ENCODE measurements at regions not wholly inside any gene's neighbourhood (a gene's known extent, or its start where the extent isn't known, plus 50 kb on each side); places are given as distances from the start of the nearest gene placed in this dataset.

DNA sequence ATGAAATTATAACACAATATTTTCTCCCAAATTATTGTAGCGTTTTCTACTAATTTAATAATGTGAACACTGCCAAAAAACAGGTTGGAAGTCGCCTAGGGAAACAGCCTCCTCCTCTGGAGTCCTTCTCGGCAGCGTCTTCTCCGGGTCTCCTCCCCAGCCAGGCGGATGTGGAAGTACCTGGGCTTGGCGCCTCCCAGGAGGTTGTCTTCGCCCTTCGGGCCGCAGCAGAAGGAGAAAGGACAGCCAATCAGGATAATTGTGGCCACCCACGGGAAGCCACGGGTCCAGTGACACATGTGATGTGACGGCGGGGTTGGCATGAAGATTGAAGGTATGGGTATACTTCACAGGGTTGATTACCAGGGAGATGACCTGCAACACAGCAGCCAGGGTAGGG, 491.2 kb downstream of the PYDC2 start:
- H3K27me3 Mint-ChIP-seq (ENCODE audit: low read depth in 3 of 3), result peaks cover 0 to 2% (median 2%) of the 10 kb centered on the region in 3 donors
- H3K4me3 Mint-ChIP-seq, result no peak overlapping the region
- H3K9me3 Mint-ChIP-seq, result peaks cover 6 to 35% (median 14%) of the 10 kb centered on the region in 6 donors
- no peak for DNase-seq
- no peak overlapping the region for H3K27ac Mint-ChIP-seq
- no peaks in the 10 kb centered on the region for H3K36me3 Mint-ChIP-seq
- H3K4me1 Mint-ChIP-seq, result no peaks in the 10 kb centered on the region

DNA sequence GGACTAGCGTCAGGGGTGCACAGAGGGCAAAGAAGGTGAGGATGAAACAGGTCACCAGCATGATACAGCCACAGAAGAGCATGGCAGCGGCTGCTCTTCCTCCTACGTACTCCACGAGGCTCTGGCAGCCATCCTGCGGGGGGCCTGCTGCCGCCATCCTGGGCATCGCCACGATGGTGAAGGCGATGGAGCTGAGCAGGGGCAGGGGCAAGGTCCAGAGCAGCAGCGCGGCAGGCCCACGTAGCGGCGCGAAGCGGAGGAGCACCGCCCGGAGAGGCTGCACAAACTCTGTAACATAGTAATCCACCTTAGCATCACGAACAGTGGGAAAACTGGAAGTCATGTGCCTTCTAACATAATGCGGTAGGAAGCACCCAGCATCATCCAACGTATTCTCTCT, 491.6 kb downstream of the PYDC2 start:
- Mint-ChIP-seq H3K27me3 (ENCODE audit: low read depth in 3 of 3) (peaks cover 0 to 2% (median 2%) of the 10 kb centered on the region in 3 donors), H3K9me3 (peaks cover 6 to 31% (median 11%) of the 10 kb centered on the region in 6 donors), H3K27ac (no peak overlapping the region), H3K36me3 (no peaks in the 10 kb centered on the region), H3K4me3 (no peak overlapping the region), H3K4me1 (no peaks in the 10 kb centered on the region)
- DNase-seq, result no peak

DNA sequence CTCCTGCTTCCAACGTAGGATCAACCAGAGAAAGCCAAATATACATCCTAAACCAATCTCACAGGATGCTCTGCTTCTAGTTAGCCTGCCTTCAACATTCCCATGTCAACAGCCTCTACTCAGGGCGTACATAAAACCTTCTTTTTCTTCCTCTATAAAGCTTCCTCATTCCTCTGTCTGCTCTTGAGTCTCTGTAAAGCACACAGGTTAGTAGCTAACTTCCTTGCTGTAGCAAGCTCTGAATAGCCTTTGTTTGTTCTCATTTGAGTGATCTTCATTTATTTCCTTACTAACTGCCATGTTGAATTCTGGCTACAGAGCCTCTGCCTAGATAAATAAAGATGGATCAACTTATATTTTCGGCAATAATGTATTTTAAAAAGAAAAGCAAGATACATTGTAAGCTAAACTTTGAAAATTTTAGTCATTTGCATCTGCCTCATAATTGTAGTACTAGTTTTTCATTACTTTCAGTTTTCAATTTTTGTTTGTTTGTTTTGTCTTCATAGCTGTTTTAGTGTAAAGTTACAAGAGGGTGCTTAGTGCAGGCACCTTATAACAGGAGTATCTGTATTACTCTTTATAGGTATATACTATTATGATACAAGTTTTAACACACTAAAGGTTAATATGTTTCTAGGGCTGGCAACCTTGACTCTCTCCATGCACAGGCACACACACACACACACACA, 498.2 kb downstream of the PYDC2 start:
- peaks cover 6 to 20% (median 11%) of the 10 kb centered on the region in 6 donors for H3K9me3 Mint-ChIP-seq
- no peak overlapping the region for H3K4me3 Mint-ChIP-seq
- H3K36me3 Mint-ChIP-seq, result no peaks in the 10 kb centered on the region
- no peak overlapping the region for H3K27ac Mint-ChIP-seq
- H3K4me1 Mint-ChIP-seq, result no peaks in the 10 kb centered on the region
- DNase-seq, result no peak
- peaks cover 0 to 1% (median 0%) of the 10 kb centered on the region in 3 donors for H3K27me3 Mint-ChIP-seq (ENCODE audit: low read depth in 3 of 3)

DNA sequence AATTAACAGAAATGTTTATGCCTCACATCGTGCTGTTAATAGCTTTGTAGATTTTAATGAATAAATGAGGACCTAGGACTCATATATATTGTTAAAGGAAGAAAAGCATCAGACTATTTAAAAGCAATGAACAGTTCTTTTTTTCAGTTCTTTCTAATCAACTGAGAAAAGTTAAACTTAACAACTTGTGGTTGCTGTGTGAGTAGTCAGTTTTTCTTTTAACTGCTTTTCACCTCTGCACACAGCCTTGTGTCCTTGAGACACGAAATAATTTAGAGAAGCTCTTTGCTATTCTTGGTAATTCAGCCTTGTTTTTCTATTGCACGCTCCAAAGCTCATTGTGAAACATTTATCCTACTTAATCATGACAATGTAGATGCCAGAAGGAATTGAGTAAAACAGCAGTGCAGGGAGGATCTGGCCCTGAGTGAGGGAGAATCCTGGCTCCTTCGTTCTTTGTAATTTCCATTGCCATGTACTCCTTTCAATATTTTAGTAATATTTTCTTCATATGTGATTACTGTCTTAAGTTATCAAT, 499.0 kb downstream of the PYDC2 start:
- no peak for DNase-seq
- no peak overlapping the region for H3K27ac Mint-ChIP-seq
- H3K4me1 Mint-ChIP-seq, result no peaks in the 10 kb centered on the region
- peaks cover 5 to 20% (median 11%) of the 10 kb centered on the region in 6 donors for H3K9me3 Mint-ChIP-seq
- peaks cover 0 to 1% (median 0%) of the 10 kb centered on the region in 3 donors for H3K27me3 Mint-ChIP-seq (ENCODE audit: low read depth in 3 of 3)
- no peak overlapping the region for H3K4me3 Mint-ChIP-seq
- H3K36me3 Mint-ChIP-seq, result no peaks in the 10 kb centered on the region

DNA sequence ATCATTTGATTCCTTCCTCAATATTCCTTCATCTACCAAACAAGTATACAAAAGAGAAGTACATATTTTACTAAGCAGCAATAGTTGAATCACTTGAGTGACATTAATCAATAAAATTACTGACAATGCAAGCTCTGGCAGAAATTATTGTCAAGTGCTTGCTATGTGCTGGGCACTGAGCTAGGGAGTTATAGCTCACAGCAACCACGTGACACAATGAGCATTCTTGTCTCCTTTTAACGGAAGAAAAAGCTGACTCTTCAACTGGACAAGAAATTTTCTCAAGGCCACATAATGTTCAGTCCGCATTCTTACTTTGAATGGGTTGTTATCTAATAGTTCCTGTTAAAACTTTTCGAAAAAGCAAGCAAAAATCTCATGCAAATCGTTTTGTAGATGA, 500.1 kb downstream of the PYDC2 start:
- H3K27ac Mint-ChIP-seq, result no peak overlapping the region
- H3K4me3 Mint-ChIP-seq, result no peak overlapping the region
- no peak for DNase-seq
- no peaks in the 10 kb centered on the region for H3K36me3 Mint-ChIP-seq
- peaks cover 0 to 1% (median 0%) of the 10 kb centered on the region in 3 donors for H3K27me3 Mint-ChIP-seq (ENCODE audit: low read depth in 3 of 3)
- peaks cover 0 to 17% (median 8%) of the 10 kb centered on the region in 6 donors for H3K9me3 Mint-ChIP-seq
- H3K4me1 Mint-ChIP-seq, result no peaks in the 10 kb centered on the region

DNA sequence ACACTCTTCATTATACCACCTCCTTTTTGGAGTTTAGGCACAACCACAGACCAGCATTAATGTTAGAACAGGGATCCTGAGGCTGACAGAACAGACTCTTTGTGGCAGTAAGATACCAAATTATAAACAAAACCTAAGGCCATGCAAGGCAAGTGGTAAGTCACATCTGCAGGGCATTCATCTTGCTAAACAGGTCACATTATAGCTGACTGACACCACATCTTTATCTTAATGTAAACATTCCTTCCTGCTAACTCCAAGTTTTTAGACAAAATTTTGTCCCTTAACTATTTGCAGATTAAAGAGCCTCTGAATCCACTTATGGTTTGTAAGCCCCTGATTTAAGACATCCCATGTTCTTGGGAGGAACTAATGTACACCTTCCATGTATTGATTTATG, 500.6 kb downstream of the PYDC2 start:
- no peak overlapping the region for H3K27ac Mint-ChIP-seq
- peaks cover 0 to 17% (median 7%) of the 10 kb centered on the region in 6 donors for H3K9me3 Mint-ChIP-seq
- H3K4me1 Mint-ChIP-seq, result no peaks in the 10 kb centered on the region
- no peak overlapping the region for H3K4me3 Mint-ChIP-seq
- H3K36me3 Mint-ChIP-seq, result no peaks in the 10 kb centered on the region
- no peak for DNase-seq
- peaks cover 0 to 1% (median 0%) of the 10 kb centered on the region in 3 donors for H3K27me3 Mint-ChIP-seq (ENCODE audit: low read depth in 3 of 3)

DNA sequence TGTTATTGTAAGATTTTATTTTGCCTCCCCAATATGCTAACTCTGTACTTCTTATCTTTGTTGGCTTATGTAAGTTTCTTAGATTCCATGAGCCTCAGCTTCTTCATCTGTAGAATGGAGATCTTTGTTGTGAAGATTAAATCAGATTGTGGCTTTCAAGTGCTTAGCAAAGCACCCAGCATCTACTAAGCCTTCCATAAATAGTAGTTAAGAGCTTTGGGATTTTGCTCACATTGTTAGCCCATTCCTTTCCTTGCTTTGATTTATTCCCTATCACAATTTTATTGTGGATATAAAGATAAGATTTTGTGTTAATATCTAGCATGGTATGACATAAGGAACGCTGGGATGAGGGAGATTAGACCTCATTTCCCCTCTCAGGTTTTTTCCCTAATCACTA, 501.4 kb downstream of the PYDC2 start:
- no peak overlapping the region for H3K4me3 Mint-ChIP-seq
- no peak for DNase-seq
- H3K27me3 Mint-ChIP-seq (ENCODE audit: low read depth in 3 of 3), result peaks cover 0 to 1% (median 0%) of the 10 kb centered on the region in 3 donors
- peaks cover 0 to 17% (median 7%) of the 10 kb centered on the region in 6 donors for H3K9me3 Mint-ChIP-seq
- H3K36me3 Mint-ChIP-seq, result no peaks in the 10 kb centered on the region
- no peak overlapping the region for H3K27ac Mint-ChIP-seq
- no peaks in the 10 kb centered on the region for H3K4me1 Mint-ChIP-seq

DNA sequence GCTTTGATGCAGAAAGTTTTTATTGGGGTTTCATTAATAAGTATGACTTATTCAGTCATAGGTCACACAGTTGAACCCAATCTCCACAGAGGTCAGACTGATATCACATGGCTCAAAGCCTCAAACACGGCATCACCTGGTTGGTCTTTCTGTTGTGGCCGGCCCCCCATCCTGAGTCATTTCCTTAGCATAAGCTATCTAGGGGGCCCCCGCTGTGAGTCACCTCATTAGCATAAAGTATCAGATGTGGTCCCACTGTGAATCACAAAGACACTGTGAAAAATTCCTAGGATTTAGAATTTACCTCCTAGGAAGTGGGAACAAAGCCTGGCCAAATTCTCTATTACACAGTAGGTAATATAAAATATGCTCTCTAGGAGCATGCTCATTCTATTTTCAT, 502.2 kb downstream of the PYDC2 start:
- Mint-ChIP-seq H3K9me3 (peaks cover 3 to 23% (median 8%) of the 10 kb centered on the region in 6 donors), H3K4me3 (no peak overlapping the region), H3K36me3 (no peaks in the 10 kb centered on the region), H3K27ac (no peak overlapping the region), H3K27me3 (ENCODE audit: low read depth in 3 of 3) (peaks cover 0 to 1% (median 0%) of the 10 kb centered on the region in 3 donors), H3K4me1 (no peaks in the 10 kb centered on the region)
- no peak for DNase-seq

DNA sequence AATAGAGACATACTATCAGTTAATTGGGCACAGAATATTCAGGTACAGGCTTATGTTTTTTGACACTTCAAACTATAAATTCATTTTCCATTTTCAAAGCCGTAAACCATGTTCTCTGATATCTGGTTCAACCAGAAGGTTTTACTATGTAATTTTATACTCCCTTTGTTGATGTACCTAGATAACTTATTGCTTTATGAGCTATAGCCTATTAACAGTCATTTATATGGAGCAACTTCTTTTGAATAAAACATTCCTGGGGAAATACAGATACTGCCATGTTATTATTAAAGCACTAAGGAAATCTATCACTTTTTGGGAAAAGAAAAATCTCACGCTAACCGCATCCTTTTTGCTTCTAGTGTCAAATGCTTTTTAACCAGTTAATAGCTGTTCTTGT, 505.6 kb downstream of the PYDC2 start:
- no peak overlapping the region for H3K4me3 Mint-ChIP-seq
- peaks cover 3 to 26% (median 11%) of the 10 kb centered on the region in 6 donors for H3K9me3 Mint-ChIP-seq
- no peaks in the 10 kb centered on the region for H3K36me3 Mint-ChIP-seq
- H3K4me1 Mint-ChIP-seq, result no peaks in the 10 kb centered on the region
- H3K27me3 Mint-ChIP-seq (ENCODE audit: low read depth in 3 of 3), result peaks cover 0 to 1% (median 0%) of the 10 kb centered on the region in 3 donors
- DNase-seq, result no peak
- no peak overlapping the region for H3K27ac Mint-ChIP-seq

DNA sequence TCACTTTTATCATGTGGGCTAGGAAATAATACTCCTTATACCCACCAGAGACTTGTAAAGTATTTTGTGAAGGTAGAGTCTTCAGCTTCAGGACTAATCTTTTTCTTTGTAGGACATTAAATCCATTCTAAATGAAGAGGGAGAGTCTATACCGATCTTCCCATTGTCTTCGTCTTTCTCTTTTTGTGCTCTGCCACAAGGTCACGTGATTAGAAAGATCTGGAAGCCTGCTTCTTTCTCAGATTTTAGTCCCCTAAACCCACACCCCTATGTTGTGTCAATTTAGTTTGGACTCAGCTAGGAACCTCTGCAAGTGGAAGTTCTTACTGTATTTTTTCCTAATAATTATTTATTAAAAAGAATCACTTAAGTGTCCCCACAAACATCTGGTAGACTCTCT, 507.3 kb downstream of the PYDC2 start:
- Mint-ChIP-seq H3K4me3 (no peak overlapping the region), H3K36me3 (no peaks in the 10 kb centered on the region), H3K9me3 (peaks cover 3 to 24% (median 8%) of the 10 kb centered on the region in 6 donors), H3K27ac (no peak overlapping the region), H3K27me3 (ENCODE audit: low read depth in 3 of 3) (no peaks in the 10 kb centered on the region), H3K4me1 (no peaks in the 10 kb centered on the region)
- DNase-seq, result no peak

DNA sequence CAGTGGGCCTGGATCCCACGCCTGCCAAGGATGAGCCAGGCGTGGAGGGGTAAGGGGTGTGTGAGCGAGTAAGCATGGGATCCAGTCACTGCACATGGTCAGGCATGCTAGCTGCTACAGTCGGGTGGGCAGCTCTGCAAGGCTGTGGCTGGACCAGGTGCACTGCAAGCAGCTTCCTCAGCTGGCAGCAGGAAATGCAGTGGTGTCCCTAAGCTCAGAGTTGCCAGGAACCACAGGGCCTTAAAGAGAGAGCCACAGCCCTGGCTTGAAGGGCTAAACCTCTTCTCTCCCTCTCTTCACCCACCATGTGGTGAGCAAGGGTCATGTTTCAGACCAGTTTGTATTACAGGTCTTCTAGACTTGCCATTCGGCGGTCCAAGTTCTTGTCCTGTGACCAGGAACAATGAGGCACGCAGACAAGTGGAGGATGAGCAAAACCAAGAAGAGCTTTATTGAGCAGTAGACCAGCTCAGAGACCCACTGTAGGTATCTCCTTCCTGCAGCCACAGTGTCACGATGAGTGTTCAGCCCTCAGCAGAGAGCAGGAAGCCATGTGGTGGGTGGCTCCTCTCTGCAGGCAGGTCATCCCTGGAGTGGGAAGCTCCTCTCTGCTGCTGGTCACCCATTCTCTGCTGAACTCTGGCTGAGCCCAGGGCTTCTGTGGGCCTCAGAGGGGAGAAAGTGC, 511.9 kb downstream of the PYDC2 start:
- H3K4me1 Mint-ChIP-seq, result no peaks in the 10 kb centered on the region
- H3K4me3 Mint-ChIP-seq, result no peak overlapping the region
- no peaks in the 10 kb centered on the region for H3K36me3 Mint-ChIP-seq
- no peaks in the 10 kb centered on the region for H3K27me3 Mint-ChIP-seq (ENCODE audit: low read depth in 3 of 3)
- peaks cover 10 to 44% (median 20%) of the 10 kb centered on the region in 6 donors for H3K9me3 Mint-ChIP-seq
- DNase-seq, result no peak
- H3K27ac Mint-ChIP-seq, result no peak overlapping the region

DNA sequence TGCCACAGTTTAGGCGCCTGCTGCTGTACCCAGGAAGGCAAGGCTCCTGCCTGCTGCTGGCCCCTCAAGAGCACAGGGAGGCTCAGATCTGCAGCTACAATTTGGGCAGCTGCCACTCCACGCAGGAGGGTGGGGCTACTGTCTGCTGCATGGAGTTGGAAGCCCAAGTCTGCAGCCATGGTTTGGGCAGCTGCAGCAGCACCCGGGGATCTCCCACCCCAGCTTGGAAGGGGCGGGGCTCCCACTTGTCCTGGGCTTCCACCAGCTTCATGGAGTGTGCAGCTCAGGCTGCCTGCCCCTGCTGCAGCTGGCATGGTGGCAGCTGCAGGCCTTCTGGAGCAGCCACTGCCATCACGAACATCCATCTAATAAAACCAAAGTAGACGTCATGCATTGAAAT, 512.9 kb downstream of the PYDC2 start:
- Mint-ChIP-seq H3K9me3 (peaks cover 12 to 44% (median 20%) of the 10 kb centered on the region in 6 donors), H3K4me3 (no peak overlapping the region), H3K36me3 (no peaks in the 10 kb centered on the region), H3K27ac (no peak overlapping the region), H3K4me1 (no peaks in the 10 kb centered on the region), H3K27me3 (ENCODE audit: low read depth in 3 of 3) (no peaks in the 10 kb centered on the region)
- no peak for DNase-seq

DNA sequence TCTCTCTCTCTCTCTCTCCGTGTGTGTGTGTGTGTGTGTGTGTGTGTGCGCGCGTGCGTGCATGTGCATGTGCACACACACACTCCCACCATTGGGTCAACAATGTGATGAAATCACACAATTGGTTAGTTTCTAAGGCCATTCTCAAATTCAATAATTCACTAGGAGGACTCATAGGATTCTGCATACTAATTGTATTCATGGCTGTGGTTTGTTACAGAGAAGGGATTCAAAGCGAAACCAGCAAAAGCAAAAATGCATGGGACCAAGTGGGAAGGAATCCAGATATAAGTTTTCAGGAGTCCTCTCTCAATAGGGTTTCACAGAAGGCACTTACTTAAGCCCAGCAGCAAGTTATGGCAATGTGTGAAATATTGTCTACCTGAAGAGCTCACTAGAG, 515.0 kb downstream of the PYDC2 start:
- Mint-ChIP-seq H3K27me3 (ENCODE audit: low read depth in 3 of 3) (no peaks in the 10 kb centered on the region), H3K27ac (no peak overlapping the region), H3K36me3 (no peaks in the 10 kb centered on the region), H3K9me3 (peaks cover 10 to 50% (median 30%) of the 10 kb centered on the region in 6 donors), H3K4me3 (no peak overlapping the region), H3K4me1 (no peaks in the 10 kb centered on the region)
- no peak for DNase-seq

DNA sequence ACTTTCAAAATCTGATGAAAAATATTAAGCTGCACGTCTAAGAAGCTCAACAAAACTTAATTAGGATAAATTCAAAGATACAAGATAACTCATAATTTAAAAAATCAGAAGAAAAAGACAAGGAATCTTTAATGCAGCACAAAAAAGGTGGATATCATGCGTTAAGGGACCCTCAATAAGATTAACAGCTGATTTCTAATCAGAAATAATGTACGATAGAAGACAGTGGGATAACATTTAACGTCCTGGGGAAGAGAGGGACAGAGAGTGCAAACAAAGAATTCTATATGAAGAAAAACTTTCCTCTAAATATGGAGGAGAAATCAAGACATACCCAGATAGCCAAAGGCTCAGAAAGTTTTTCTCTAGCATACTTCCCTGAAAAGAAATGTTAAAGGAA, 519.5 kb downstream of the PYDC2 start:
- Mint-ChIP-seq H3K4me3 (no peak overlapping the region), H3K4me1 (no peaks in the 10 kb centered on the region), H3K27me3 (ENCODE audit: low read depth in 3 of 3) (no peaks in the 10 kb centered on the region), H3K9me3 (peaks cover 8 to 40% (median 20%) of the 10 kb centered on the region in 6 donors), H3K27ac (no peak overlapping the region), H3K36me3 (no peaks in the 10 kb centered on the region)
- no peak for DNase-seq
